ENCODE measurements at regions not wholly inside any gene's neighbourhood (a gene's known extent, or its start where the extent isn't known, plus 50 kb on each side); places are given as distances from the start of the nearest gene placed in this dataset.
A peak's percentile ranks its signal among the peaks of the same experiment; 100 is the strongest.

DNA sequence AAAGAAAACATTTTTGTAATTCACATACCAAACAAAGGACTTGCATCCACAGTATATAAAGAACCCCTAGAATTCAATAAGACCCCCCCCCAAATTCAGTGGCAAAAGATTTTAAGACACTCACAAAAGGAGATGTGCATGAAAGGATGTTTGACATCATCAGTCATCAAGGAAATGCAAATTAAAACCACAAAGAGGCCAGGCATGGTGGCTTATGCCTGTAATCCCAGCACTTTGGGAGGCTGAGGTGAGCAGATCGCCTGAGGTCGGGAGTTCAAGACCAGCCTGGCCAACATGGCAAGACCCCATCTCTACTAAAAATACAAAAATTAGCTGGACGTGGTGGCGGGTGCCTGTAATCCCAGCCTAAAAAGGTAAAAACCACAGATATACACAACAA lies 61.3 kb downstream of the AIPL1 start:
- DNase-seq (ENCODE audit: low read depth in 3 of 3), result peak in 1 of 3 donors; percentile 5

DNA sequence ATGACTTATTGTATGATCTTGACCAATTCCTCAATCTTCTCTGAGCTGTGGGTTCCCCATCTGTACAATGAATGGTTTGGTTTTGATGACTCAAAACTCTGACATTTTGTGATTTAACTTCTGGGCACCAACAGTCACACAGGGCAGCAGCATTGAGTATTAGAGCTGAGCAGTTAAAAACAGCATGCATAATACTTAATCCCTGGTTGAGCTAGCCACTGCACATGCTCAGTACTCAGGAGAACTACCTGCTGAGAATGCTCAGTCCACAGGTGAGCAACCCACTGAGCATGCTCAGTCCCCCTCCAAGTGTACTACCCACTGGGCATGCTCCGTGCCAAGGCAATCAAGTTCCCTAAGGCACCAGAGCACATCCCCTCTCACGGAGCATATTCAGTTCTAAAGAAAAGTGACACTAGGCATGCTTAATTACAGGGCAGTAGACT lies 68.7 kb downstream of the AIPL1 start:
- no peak for DNase-seq (ENCODE audit: low read depth in 3 of 3)

DNA sequence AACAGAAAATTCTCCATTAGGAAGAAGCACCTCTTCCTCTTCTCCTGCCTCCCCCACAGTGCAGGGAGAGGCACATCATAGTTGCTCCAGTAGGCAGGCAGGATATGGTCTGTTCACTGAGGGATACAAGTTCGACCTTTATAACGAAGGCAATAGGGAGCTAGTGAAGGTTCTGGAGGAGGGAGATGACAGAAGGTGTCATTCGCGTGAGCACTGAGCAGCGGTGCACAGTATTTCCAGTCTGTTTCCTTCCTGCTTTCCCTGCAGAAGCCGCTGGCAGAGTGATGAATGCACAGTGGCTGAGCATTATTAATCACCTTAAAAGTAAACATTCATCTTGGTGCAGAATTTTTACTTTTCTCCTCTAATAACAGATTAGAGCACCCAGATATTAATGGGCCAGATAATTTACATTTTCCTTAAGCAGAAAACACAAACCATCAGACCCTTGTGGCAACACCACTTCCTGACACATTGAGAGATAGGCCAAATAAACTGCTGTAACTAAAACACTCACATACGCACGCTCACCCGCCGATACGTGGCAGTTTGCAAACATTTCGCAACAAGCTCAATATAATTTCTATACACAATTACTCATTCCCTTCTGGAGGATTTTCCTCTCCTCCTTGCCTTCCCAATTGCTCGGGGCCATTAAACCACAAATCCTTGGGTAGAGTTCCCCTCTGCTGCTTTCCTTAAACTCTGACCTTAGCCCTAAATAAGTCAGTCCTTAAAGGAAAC lies 69.5 kb downstream of the AIPL1 start:
- DNase-seq (ENCODE audit: low read depth in 3 of 3), result no peak

DNA sequence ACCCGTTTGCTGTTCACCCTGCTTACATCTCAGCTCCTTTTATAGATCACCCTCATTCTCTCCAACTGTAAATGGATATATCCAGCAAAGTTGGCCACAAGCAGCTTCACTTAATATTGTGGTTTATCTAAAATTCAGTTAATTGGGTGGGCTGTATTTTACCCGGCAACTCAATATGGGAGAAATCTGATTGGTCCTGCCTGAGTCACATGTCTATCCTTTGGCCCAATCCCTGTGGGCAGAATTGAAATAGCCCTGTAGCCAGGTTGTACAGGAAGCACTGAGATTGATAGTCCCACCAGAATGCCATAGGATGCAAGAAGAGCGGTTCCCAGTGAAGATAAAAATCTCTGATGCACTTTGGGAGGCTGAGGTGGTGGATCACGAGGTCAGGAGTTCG lies 73.2 kb downstream of the AIPL1 start:
- no peak for DNase-seq (ENCODE audit: low read depth in 3 of 3)

DNA sequence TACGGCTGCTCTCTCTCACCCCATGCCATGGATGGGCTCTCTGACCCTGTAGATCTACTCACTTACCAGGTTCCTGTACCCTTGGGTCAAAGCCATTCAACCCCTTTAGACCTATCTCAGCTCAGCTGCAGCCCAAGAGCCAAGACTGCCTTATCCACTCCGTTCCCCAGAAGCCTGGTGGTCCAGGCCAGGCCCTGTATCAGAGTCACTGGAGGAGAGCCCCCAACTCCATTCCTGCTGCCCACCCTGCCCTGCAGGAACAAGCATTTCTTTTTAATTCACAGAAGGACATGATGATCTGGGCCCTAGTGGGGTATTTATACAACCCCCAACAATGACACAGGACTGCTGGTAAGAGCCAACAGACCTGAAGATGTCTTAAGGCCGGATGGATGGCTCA lies 76.8 kb downstream of the AIPL1 start:
- no peak for DNase-seq (ENCODE audit: low read depth in 3 of 3)

DNA sequence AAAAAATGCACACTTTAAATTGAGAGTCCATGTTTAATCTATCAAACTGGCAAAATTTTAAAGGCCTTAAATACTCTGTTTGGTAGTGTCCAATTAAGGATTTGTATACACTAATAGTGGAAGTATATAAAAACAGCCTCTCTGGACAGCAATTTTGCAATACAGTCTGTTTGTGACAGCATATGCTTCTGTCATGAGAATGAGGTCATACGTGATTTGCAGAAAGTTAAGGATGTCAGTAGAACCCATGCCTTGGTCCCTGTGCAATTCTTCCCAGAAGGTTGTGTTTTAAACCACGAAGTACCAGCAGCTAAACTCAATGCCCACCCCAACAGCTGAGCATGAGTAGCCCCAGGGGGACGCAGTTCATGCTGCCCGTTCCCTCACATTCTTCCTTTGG lies 78.4 kb downstream of the AIPL1 start:
- DNase-seq (ENCODE audit: low read depth in 3 of 3), result no peak

DNA sequence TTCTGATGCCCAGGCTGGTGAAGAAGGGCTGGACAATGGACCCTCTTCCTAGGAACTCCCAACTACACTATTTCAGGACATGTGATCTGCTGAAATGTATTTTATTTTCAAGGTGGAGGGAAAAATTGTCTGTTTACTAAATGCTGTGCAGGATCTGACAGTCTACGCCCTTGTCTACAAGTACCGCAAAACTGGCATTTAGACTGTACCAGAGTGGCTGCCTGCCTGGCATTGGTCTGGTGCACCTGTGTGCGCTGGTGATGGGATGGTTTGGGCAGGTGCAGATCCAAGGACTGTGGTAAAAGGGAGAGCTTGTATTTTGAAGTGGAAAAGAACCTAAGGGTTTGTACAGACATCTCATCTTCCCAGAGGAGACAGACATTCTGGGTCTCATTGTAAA lies 79.7 kb downstream of the AIPL1 start:
- DNase-seq (ENCODE audit: low read depth in 3 of 3), result no peak

DNA sequence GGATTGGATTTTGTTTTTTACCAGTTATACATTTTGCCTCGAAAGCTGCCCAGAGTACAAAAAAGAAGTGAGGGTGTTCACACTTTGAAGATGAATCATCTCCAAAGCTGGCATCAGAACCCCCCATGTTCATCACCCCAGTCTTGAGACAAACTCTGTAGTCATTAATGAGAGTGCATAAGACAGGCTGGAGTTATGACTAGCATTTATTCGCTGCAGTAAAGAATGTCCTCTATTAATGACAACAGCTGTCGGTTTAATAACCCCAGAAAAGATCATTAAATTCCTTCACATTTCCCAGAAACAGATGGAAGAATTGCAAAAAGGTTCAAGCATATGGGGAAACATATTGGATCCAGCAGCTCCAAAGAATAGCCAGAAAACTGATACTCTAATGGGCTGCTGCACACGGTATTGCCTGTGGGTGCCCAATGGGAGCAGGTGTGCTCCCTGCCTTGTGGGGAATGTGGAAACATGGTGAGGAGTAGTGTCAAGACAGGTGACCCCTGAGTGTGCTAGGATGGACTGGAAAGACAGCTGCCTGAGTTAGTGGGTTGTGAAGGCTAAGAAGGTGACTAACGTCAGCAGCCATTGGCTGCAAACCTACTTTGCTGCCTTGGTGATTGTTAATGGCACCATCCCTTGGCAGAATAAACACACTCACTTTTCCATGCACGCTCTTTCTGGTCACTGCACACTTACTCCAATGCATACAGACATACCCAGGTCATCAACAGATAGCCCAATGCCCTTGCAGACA lies 81.9 kb downstream of the AIPL1 start:
- DNase-seq (ENCODE audit: low read depth in 3 of 3), result no peak

DNA sequence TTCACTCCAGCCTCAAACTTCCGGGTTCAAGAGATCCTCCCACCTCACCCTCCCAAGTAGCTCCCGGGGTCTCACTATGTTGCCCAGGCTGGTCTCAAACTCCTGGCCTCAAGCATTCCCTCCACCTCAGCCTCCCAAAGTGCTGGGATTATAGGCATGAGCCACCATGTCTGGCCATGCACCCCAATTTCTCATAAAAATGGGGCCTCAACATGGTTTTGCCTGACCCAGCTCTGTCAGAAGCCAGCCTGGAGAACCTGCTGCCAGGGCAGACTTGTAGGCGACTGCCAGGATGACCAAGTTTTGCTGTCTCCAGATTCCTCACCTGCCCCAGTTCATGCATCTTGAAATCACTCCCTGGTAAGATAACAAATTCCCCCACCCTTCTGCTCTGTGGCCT lies 82.9 kb downstream of the AIPL1 start:
- no peak for DNase-seq (ENCODE audit: low read depth in 3 of 3)

DNA sequence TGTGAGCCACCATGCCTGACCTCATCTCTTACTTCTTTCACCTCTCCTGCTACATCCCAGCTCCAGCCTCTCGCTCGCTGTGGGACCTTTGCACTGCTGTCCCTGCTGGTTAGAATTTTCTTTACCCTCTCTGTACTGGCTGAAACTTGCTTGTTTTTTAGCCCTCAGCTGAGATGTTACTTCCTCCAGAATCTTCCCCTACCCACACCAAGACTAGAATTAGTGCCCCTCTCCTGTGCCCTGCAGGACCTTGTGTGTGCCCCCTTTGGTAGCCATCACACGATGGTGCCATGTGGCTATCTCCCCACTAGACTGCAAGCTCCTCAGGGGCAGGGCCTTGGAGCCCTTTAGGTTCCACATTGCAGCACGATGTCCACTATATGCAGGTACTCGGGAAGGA lies 84.1 kb downstream of the AIPL1 start:
- no peak for DNase-seq (ENCODE audit: low read depth in 3 of 3)

DNA sequence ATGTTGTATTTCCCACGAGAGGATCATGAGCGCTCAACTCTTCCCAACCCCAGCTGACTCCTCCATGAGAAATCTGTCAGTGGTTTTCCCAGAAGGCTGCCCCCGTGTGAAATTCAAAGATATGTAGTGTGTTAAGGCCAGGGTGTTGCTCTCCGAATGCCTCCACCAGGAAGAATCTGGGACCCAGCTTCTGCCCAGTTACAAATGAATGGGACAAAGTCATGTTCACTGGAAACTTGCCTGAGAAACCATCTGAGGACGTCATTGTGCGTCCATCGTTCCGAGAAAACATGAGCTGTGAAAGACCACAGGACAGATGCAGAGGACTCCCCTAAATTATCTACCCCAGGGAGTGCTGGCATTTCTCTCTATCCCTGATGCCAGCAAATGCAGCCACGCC lies 86.0 kb downstream of the AIPL1 start:
- no peak for DNase-seq (ENCODE audit: low read depth in 3 of 3)

DNA sequence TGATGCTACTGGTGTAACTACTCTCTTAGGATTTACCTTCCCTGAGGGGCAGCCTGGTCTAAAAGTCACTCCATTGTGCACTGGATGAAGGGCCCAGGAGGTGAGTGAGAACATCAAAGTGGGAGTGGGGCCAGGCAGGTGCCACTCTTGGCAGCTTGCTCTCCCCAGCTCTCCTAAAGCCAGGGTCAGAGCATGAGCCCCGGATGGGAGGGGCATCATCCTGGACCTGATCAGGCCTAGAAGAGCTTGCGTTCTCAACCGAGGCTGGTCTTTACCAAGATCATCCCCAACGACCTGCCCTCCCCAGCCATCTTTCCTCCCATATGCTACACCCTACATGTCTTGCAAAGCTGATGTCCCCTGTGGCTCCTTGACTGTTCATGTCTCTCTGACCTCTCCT lies 87.1 kb downstream of the AIPL1 start:
- DNase-seq (ENCODE audit: low read depth in 3 of 3), result no peak

DNA sequence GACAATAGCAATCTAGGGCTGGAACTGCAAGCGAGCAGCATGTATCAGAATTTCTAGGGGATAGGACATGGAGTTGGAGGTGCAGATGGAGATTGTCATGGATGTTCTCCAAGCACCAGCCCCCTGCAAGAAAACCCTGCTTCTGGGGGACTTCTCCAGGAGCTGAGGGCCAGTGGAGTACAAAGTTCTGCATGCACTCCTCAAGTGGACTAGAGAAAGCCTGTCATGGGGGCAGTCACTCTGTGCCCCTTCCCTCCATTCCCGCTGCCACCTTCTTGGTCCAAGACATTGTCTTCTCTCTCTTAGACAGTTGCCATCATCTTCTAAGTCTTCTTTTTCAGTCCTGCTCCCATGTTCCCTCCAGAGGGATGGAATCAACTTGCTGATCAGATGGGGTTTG lies 87.9 kb downstream of the AIPL1 start:
- no peak for DNase-seq (ENCODE audit: low read depth in 3 of 3)

DNA sequence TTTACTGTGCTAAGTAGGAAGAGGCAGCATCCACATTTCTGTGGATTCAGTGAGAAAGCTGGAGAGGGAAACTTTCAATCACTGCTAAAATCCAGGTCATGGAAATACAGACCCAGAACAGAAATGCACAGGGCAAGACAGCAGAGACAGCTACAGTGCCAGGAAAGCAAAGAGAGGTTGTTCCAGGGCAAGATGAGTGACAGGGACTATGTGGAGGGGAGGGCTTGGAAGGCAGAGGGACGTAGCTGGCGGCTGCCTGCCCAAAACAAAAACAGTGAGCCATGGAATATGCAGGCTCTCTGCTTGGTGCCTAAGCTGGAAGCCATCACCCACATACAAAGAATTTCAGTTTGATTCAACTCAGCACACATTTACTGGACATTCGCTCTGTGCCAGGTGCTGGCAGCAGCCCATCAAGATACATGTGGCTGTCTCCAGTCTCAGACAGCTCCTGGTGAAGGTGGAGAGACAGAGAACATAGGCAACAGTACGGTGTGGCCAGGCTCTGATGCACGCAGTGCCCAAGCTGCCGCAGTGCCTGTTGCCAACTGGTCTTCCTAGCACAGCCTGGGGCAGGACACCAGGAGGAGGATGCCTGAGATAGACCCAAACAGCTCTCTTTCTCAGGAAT lies 88.7 kb downstream of the AIPL1 start:
- no peak for DNase-seq (ENCODE audit: low read depth in 3 of 3)

DNA sequence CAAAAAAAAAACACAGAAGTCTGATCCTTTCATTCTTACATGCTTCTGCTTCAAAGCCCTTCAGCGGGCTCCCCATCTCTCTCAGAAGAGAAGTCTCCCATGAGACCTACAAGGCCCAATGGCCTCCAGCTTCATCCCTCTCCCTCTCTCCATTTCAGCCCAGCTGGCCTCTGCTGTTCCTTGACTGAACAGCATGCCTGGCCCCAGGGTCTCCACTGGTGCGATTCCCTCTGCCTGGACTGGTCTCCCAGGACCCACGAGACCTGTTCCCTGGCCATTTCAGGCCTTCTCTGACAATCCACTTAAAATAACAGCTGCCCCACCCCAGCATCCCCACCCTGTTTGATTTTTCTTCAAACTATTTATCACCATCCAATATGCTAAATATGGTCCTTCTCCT lies 91.2 kb downstream of the AIPL1 start:
- DNase-seq (ENCODE audit: low read depth in 3 of 3), result no peak

DNA sequence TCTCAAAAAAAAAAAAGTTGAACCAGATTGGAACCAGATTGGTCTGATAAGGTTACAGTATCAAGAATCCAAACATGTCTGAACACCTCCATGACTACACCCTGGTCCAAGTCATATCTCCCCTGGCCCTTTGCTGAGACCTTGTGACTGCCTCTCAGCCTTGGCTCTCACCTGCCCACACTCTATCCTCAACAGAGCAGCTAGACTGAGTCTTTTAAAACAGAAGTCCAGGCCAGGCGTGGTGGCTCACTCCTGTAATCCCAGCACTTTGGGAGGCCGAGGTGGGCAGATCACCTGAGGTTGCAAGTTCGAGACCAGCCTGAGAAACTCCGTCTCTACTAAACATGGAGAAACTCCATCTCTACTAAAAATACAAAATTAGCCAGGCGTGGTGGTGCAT lies 91.7 kb downstream of the AIPL1 start:
- no peak for DNase-seq (ENCODE audit: low read depth in 3 of 3)

DNA sequence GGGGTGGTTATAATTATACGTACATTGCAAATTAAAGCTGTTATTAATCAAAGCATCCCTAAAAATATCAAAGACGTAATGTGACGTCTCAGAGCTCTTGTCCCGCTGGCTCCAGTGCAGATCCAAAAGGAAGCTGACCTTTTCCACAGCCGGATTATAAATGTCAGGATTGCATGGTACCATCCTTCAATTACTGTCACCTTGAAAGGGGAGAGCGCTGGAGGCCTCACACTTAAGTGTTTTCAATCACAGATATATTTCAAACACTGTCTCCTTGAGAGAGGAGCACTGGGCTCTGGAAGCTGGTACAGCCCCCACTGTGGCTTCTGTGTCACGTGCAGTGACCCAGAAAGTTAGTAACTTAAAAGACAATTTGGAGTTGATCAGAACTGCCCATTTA lies 94.2 kb downstream of the AIPL1 start:
- no peak for DNase-seq (ENCODE audit: low read depth in 3 of 3)

DNA sequence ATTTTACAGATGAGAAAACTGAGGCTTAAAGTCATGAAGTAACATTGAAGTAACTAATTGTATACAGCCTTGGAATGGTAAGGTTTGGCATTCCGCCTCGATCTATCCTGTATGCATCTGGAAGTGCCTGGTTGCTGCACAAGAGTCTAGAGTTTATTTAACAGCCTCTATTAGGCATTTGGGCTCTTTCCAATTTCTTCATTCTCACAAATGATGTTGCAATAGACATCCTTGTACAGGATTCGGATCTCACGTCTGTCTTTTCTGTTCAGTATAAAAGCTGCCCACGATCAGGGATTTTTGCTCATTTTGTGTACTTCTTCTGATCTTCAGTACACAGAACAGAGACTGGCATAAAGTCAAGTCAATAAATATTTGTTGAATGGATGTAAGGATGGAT lies 100.5 kb downstream of the AIPL1 start:
- DNase-seq (ENCODE audit: low read depth in 3 of 3), result no peak

DNA sequence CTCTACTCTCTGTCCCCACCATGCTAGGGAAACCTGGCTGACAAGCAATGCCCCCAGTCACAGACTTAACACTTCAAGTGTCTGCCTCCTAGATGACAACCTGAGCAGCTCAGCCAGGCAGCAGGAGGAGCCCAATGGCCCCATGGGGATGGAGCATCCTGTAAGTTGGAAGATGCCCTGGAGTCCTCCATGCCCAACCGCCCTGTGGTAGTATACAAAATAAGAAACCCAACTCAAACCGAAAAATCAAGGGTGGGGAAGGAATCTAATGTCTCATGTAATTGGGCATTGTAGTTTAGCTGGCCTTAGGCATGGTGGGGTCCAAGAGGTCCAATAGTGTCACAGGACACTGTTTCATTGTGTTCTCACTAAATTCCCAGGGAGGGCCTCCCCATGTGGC lies 104.0 kb downstream of the AIPL1 start:
- no peak for DNase-seq (ENCODE audit: low read depth in 3 of 3)

DNA sequence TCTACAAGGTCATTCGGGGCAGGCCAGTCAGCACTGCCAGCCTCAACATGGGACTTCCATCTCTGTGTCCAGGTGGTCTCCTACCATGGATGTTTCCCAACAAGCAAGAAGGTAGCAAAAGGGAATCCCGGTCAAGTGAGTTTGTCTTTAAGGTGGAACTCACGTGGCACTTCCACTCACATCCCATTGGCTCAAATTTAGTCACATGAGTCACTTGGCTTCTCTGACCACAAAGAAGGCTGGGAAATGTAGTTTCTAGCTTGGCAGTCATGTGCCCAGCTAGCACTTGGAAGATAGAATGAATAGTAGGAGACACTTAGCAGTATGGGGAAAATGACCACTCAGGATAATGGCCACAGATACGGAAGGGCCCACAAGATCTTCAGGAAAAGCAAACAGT lies 106.6 kb downstream of the AIPL1 start:
- no peak for DNase-seq (ENCODE audit: low read depth in 3 of 3)

DNA sequence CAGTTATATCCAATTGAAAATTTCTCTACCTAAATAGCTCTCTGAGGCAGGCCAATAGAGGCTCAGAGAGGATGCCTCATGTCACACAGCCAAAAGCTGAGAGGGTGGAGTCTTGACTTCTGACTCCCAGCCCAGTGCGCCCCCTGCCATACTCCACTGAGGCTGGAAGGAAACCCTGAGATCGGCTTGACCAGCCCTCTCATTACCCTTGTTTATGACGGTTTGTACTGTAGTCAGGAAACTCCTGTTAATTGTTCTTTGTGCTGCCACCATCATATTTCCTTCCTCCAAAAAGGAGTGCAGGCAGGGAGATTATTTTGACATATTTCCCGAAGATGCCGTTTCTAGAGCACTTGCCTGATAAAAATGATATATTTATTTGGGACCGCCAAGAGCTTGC lies 107.9 kb downstream of the AIPL1 start:
- no peak for DNase-seq (ENCODE audit: low read depth in 3 of 3)

DNA sequence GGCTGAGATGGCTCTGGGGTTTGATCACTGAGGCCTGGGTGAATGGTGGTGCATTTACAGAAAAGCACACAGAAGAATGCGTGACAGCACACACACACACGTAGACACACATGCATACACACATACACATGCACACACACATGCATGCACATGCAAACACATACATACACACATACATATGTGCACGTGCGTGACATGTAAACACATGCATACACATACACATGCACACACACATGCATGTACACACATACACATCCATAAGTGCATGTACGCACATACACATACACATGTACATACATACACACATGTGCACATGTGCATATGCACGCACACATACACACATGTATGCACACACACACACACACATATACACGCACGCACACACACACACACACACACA lies 108.4 kb downstream of the AIPL1 start:
- no peak for DNase-seq (ENCODE audit: low read depth in 3 of 3)

DNA sequence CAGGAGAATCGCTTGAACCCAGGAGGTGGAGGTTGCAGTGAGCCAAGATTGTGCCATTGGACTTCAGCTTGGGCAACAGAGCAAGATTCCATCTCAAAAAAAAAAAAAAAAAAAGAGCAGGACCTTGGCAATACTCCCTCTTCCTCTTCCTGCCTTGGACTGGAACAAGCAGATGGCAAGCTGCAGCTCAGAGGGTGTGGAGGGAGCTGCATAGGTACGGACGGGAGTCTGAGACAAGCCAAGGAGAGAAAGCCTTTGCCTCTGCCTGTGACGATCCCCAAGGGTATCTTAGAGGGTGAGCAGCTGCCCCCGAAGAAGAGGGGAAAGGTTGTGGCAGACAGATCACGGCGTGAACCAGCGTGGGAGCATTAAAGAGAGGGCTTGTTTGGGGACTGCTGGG lies 109.2 kb downstream of the AIPL1 start:
- DNase-seq (ENCODE audit: low read depth in 3 of 3), result no peak
